SHP77 (cell line): ENCODE measurements at regions not wholly inside any gene's neighbourhood (a gene's known extent, or its start where the extent isn't known, plus 50 kb on each side); places are given as distances from the start of the nearest gene placed in this dataset.
"Not testable (repeated sequence)": the region's sequence is repeated elsewhere in the genome, so short reads cannot be mapped to it uniquely, and the experiment has no call there.

Experiments
- DNase-seq, 2 experiments: peaks; one replicate each; lab custom pipeline; 2025; lab: John Stamatoyannopoulos, UW

- DNase-seq: no peak
These were observed 142.4 kb upstream of the ERCC6L2 start for GRCh38 chr9:95732802-95733688.

GRCh38 chr9:95731876-95732275 is 143.6 kb upstream of the ERCC6L2 start:
- no peak for DNase-seq

GRCh38 chr9:95729669-95730368 is 145.7 kb upstream of the ERCC6L2 start:
- no peak for DNase-seq

GRCh38 chr9:95729046-95729445 is 146.4 kb upstream of the ERCC6L2 start:
- DNase-seq: no peak

GRCh38 chr9:95727947-95728520 is 147.5 kb upstream of the ERCC6L2 start:
- peak; percentile 10 to 17 for DNase-seq

- DNase-seq: peak; percentile 14 to 55
These were observed 148.7 kb upstream of the ERCC6L2 start for GRCh38 chr9:95726756-95727155.

GRCh38 chr9:95725045-95725444 is 150.4 kb upstream of the ERCC6L2 start:
- no peak for DNase-seq

- DNase-seq: no peak
These were observed 151.1 kb upstream of the ERCC6L2 start for GRCh38 chr9:95724253-95724991.

- DNase-seq: no peak
These were observed 153.3 kb upstream of the ERCC6L2 start for GRCh38 chr9:95722141-95722540.

GRCh38 chr9:95721061-95721531 is 154.4 kb upstream of the ERCC6L2 start:
- DNase-seq: peak in 1 of 2 experiments; percentile 11

- DNase-seq: no peak
These were observed 155.0 kb upstream of the ERCC6L2 start for GRCh38 chr9:95720496-95720895.

GRCh38 chr9:95719354-95719753 is 156.1 kb upstream of the ERCC6L2 start:
- no peak for DNase-seq

GRCh38 chr9:95718263-95718662 is 157.2 kb upstream of the ERCC6L2 start:
- no peak for DNase-seq

- DNase-seq: no peak
These were observed 159.5 kb upstream of the ERCC6L2 start for GRCh38 chr9:95715868-95716435.

- DNase-seq: no peak
These were observed 165.0 kb upstream of the ERCC6L2 start for GRCh38 chr9:95710446-95710845.

GRCh38 chr9:95696701-95697100 is 178.8 kb upstream of the ERCC6L2 start:
- no peak for DNase-seq

- DNase-seq: no peak
These were observed 174.7 kb upstream of the PTCH1 start for GRCh38 chr9:95691435-95691834.

GRCh38 chr9:95689669-95690068 is 172.9 kb upstream of the PTCH1 start:
- no peak for DNase-seq

GRCh38 chr9:95684516-95684915 is 167.7 kb upstream of the PTCH1 start:
- no peak for DNase-seq

- DNase-seq: not testable (repeated sequence)
These were observed 163.5 kb upstream of the PTCH1 start for GRCh38 chr9:95680306-95680705.

GRCh38 chr9:95679874-95680273 is 163.1 kb upstream of the PTCH1 start:
- DNase-seq: no peak

GRCh38 chr9:95678759-95679158 is 162.0 kb upstream of the PTCH1 start:
- DNase-seq: peak in 1 of 2 experiments; percentile 50
